Smooth muscle cell of the brain vasculature (primary cell): ENCODE measurements at regions not wholly inside any gene's neighbourhood (a gene's known extent, or its start where the extent isn't known, plus 50 kb on each side); places are given as distances from the start of the nearest gene placed in this dataset.

Experiments
- DNase-seq: peaks from one replicate; pipeline ENCODE4 v3.0.0-alpha.2; 2012; ENCODE audit warnings: low read depth, low spot score

DNA sequence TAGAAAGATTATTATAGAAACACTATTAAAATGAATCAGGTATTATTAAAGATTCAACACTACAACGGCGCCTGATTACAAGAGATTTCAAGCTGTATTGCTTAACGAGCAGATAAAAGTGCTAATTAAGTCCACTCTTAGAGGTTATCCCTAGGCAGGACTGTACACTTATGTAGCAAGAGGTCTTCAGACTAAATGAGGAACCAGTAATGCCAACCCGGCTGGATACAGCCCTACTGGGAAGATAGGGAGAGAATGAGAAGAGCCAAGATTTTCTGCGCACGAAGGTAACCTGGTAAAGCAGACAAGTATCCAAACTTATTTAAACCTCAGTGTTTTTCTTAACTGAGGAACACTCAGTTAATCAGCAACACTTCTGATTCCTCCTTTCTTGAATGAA, 115.7 kb upstream of the HIVEP3 start:
- DNase-seq: no peak

DNA sequence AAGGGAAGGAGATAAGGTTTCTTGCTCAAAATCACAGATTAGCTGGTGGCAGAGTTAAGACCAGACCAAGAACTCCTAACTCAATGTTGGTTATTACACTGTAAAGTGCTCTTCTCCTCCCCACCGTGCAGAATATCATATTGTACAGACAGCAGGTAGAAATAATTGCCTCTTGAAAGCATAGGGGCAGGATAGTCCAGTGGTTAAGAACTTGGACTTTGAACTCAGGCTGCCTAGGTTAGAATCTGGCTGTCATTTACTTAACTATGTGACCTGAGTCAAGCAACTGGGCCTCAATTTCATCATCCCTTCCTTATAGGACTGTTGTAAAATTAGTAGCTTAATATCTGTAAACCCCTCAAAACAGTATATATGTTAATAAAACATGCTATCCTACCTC, 114.9 kb upstream of the HIVEP3 start:
- DNase-seq: no peak

GRCh38 chr1:42017730-42018129, 99.0 kb upstream of the HIVEP3 start:
- no peak for DNase-seq

DNA sequence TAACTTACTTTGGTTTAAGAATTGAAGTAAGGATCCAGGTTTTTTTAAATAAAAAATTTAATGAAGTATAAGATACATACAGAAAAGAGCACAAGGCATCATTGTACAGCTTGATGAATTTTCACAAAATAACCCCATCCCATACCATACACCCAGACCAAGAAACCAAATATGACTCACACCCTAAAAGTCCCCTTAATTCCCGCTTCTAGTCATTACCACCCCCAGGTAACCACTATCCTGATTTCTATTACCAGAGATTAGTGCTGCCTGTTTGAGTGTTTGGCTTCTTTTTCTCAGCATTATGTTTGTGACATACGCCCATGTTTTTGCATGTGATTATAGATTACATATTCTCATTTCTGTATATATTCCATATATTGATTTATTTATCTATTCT, 98.5 kb upstream of the HIVEP3 start:
- DNase-seq: no peak

GRCh38 chr1:42014823-42015222, 96.1 kb upstream of the HIVEP3 start:
- no peak for DNase-seq

DNA sequence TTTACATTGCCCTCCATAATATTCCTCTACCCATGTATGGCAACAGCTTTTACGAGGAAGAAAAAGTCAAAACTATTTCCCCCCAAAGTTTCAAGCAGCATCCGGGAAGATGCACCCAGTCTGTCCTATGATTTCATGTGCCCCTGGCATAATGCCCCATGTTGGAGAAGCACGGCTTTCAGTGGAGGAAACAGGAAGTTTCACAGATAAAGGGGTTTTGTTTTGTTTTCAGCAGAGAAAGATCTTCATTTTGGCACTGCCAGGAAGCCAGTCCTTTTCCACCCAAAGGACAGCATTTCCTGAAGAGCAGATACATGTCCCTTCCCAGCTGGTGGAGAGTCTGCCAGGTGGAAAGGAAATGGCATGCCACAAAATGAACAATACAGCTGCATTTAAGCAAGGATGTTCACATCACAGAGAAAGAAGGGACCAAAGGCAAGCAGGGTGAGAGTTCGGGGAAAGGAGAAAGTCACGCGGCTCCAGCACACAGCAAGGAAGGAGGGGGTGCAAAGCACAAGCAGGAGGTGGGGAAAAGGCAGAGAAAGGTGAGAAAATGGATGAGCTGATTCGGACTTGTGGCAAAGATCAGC, 95.3 kb upstream of the HIVEP3 start:
- no peak for DNase-seq

DNA sequence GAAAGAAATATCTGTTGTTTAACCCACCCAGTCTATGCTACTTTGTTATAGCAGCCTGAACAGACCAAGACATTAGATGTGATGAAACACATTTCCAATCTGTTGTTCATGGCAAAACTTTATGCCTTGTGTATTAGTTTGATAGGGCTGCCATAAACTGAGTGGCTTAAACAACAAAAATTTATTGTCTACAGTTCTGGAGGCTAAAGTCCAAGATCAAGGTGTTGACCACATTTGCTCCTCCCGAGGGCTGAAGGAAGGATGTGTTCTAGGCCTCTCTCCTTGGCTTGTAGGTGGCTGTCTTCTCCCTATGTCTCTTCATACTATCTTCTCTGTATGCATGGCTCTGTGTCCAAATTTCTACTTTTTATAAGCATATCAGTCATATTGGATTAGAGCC, 94.1 kb upstream of the HIVEP3 start:
- DNase-seq: no peak

- no peak for DNase-seq
Observed at GRCh38 chr1:42010381-42010780, 91.7 kb upstream of the HIVEP3 start.

GRCh38 chr1:42008264-42008663, 89.5 kb upstream of the HIVEP3 start:
- DNase-seq: no peak

DNA sequence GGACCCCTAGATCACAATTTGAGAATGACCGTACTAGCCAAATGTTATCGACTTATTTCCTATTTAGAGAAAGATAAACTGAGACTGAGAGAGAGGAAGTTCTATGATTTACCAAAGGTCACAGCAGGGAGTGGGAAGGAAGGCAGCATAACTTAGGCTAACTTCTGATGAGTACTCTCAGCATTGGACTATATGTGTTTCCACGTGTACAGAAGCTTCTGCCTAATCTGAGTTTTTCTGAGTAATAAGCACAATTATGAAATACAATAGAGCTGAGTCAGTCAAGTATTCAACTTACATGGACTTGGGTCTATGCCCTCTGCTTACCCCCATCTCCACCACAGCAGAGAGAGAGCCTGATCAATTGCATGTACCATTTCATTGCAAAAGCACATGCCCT, 88.1 kb upstream of the HIVEP3 start:
- DNase-seq: no peak

GRCh38 chr1:42006093-42006492, 87.4 kb upstream of the HIVEP3 start:
- no peak for DNase-seq

- DNase-seq: no peak
Observed at GRCh38 chr1:42005530-42005929, 86.8 kb upstream of the HIVEP3 start.

- DNase-seq: no peak
Observed at GRCh38 chr1:42004860-42005259, 86.1 kb upstream of the HIVEP3 start.

DNA sequence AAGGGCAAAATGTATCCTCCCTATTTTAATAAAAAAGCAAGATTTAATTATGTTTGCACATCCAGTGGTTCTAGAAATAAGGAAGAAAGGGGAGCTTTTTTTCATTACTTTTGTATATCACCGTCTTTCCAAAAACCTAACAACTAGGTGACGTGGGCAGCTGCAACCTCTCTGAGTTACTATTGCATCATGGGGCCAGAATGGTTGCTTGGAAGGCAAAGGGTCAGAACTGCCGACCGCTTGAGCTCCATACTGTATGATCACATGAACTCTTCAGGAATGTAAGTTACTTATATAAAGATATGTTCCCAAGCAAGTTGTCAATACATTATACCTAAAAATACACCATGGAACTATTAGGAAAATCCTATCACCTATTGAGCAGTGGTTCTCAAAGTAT, 85.6 kb upstream of the HIVEP3 start:
- DNase-seq: no peak

GRCh38 chr1:42003433-42003832, 84.7 kb upstream of the HIVEP3 start:
- no peak for DNase-seq

- DNase-seq: no peak
Observed at GRCh38 chr1:42002220-42002619, 83.5 kb upstream of the HIVEP3 start.

DNA sequence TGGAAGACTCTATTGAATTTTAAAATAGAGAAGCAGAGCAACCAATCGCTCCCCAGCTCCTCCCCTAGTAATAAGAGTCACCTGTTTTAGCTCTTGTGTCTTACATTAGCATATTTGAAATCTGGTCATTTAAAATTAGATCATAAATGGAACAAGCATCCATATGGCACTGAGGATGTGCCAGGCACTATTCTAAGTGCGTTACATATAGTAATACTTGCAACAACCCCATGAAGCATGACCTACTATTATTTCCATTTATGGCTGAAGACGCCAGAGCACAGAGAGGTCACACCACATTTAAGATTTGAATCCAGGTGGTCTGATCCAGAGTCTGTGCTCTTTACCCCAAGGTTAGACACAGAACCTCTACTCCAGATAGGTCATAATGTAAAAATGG, 82.0 kb upstream of the HIVEP3 start:
- no peak for DNase-seq

GRCh38 chr1:41999884-42000283, 81.2 kb upstream of the HIVEP3 start:
- DNase-seq: no peak

- no peak for DNase-seq
Observed at GRCh38 chr1:41998250-41998649, 79.5 kb upstream of the HIVEP3 start.

DNA sequence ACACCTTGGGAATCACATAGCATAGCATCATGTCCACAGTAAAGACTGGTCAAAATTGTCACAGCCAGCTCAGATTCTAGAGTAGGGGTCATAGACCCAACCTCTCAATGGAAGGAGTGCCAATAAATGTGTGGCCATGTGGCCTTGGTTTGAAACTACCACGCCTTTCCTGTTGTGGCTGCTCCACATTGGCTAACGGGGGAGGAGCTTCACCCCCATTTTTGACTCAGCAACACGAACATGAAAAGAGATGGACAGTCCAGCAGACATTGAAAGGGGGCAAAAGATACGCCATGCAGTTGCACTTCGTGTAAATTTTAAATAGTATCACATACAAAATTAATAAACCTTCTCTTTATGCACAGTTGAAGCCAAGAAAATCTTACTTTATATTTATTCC, 78.4 kb upstream of the HIVEP3 start:
- no peak for DNase-seq

GRCh38 chr1:41995441-41996130, 76.9 kb upstream of the HIVEP3 start:
- DNase-seq: no peak

- no peak for DNase-seq
Observed at GRCh38 chr1:41994195-41994894, 75.6 kb upstream of the HIVEP3 start.

DNA sequence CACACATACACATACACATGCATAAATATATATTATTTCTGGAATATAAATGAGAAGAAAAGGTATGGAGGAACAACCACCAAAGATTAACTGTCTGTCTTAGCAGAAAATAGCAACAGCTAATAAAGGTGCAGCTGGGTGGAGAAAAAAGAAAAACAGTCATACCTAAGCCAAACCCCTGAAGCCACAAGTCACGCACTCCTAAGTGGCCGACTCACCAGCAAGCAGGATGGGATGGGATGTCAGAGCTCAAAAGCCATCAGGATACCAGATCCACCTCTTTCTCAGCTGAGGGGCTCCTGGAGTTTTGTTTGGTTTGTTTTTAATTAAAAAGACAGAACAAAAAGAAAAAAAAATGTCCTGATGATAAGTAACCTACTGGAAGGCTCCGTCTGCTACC, 64.7 kb upstream of the HIVEP3 start:
- no peak for DNase-seq
